ENCODE measurements at regions not wholly inside any gene's neighbourhood (a gene's known extent, or its start where the extent isn't known, plus 50 kb on each side); places are given as distances from the start of the nearest gene placed in this dataset.

- H3K9ac ChIP-seq (ENCODE audit: insufficient read length, low read depth), result no peak overlapping the region
- no peaks in the 10 kb centered on the region for H3K27me3 ChIP-seq (ENCODE audit: insufficient read depth, insufficient read length)
- H3K36me3 ChIP-seq (ENCODE audit: insufficient read depth, insufficient read length, low read length), result no peaks in the 10 kb centered on the region
- TF ChIP-seq ZNF274 (IDR thresholded peaks at IDR 0.05; ENCODE audit: low read depth, low read length) (no peak), YY1 (IDR thresholded peaks at IDR 0.05; ENCODE audit: insufficient read depth, insufficient read length) (no peak), SUZ12 (IDR thresholded peaks at IDR 0.05; ENCODE audit: extremely low read depth, insufficient read depth, insufficient read length) (no peak)
- no peak overlapping the region for H3K4me3 ChIP-seq (ENCODE audit: insufficient read length, low read depth)
- no peaks in the 10 kb centered on the region for H3K9me3 ChIP-seq (ENCODE audit: insufficient read depth, low read length)
- H3K4me1 ChIP-seq (ENCODE audit: insufficient read depth, insufficient read length), result no peaks in the 10 kb centered on the region
- DNase-seq (ENCODE audit: low read depth, low spot score), result no peak
These were observed 195.6 kb upstream of the COPS8 start for GRCh38 chr2:236889791-236890704.

- Histone ChIP-seq H3K27me3 (ENCODE audit: insufficient read depth, insufficient read length) (no peaks in the 10 kb centered on the region), H3K36me3 (ENCODE audit: insufficient read depth, insufficient read length, low read length) (no peaks in the 10 kb centered on the region), H3K9me3 (ENCODE audit: insufficient read depth, low read length) (no peaks in the 10 kb centered on the region), H3K9ac (ENCODE audit: insufficient read length, low read depth) (no peak overlapping the region), H3K4me1 (ENCODE audit: insufficient read depth, insufficient read length) (no peaks in the 10 kb centered on the region), H3K4me3 (ENCODE audit: insufficient read length, low read depth) (no peak overlapping the region)
- DNase-seq (ENCODE audit: low read depth, low spot score), result no peak
- TF ChIP-seq SUZ12 (IDR thresholded peaks at IDR 0.05; ENCODE audit: extremely low read depth, insufficient read depth, insufficient read length) (no peak), ZNF274 (IDR thresholded peaks at IDR 0.05; ENCODE audit: low read depth, low read length) (no peak), YY1 (IDR thresholded peaks at IDR 0.05; ENCODE audit: insufficient read depth, insufficient read length) (no peak)
These were observed 193.0 kb upstream of the COPS8 start for GRCh38 chr2:236892721-236893120.

- Histone ChIP-seq H3K36me3 (ENCODE audit: insufficient read depth, insufficient read length, low read length) (no peaks in the 10 kb centered on the region), H3K9ac (ENCODE audit: insufficient read length, low read depth) (no peak overlapping the region), H3K4me1 (ENCODE audit: insufficient read depth, insufficient read length) (no peaks in the 10 kb centered on the region), H3K9me3 (ENCODE audit: insufficient read depth, low read length) (no peaks in the 10 kb centered on the region), H3K27me3 (ENCODE audit: insufficient read depth, insufficient read length) (no peaks in the 10 kb centered on the region), H3K4me3 (ENCODE audit: insufficient read length, low read depth) (no peak overlapping the region)
- DNase-seq (ENCODE audit: low read depth, low spot score), result no peak
- TF ChIP-seq ZNF274 (IDR thresholded peaks at IDR 0.05; ENCODE audit: low read depth, low read length) (no peak), YY1 (IDR thresholded peaks at IDR 0.05; ENCODE audit: insufficient read depth, insufficient read length) (no peak), SUZ12 (IDR thresholded peaks at IDR 0.05; ENCODE audit: extremely low read depth, insufficient read depth, insufficient read length) (no peak)
These were observed 190.9 kb upstream of the COPS8 start for GRCh38 chr2:236894791-236895190.

GRCh38 chr2:236895497-236895896, 190.2 kb upstream of the COPS8 start:
- no peak for TF ChIP-seq ZNF274 (IDR thresholded peaks at IDR 0.05; ENCODE audit: low read depth, low read length)
- TF ChIP-seq YY1 (IDR thresholded peaks at IDR 0.05; ENCODE audit: insufficient read depth, insufficient read length), result no peak
- TF ChIP-seq SUZ12 (IDR thresholded peaks at IDR 0.05; ENCODE audit: extremely low read depth, insufficient read depth, insufficient read length), result no peak

GRCh38 chr2:236896688-236897087, 189.0 kb upstream of the COPS8 start:
- no peaks in the 10 kb centered on the region for H3K4me1 ChIP-seq (ENCODE audit: insufficient read depth, insufficient read length)
- H3K9me3 ChIP-seq (ENCODE audit: insufficient read depth, low read length), result no peaks in the 10 kb centered on the region
- no peak for DNase-seq (ENCODE audit: low read depth, low spot score)
- TF ChIP-seq SUZ12 (IDR thresholded peaks at IDR 0.05; ENCODE audit: extremely low read depth, insufficient read depth, insufficient read length) (no peak), YY1 (IDR thresholded peaks at IDR 0.05; ENCODE audit: insufficient read depth, insufficient read length) (no peak), ZNF274 (IDR thresholded peaks at IDR 0.05; ENCODE audit: low read depth, low read length) (no peak)
- H3K27me3 ChIP-seq (ENCODE audit: insufficient read depth, insufficient read length), result no peaks in the 10 kb centered on the region
- H3K36me3 ChIP-seq (ENCODE audit: insufficient read depth, insufficient read length, low read length), result no peaks in the 10 kb centered on the region
- H3K9ac ChIP-seq (ENCODE audit: insufficient read length, low read depth), result no peak overlapping the region
- H3K4me3 ChIP-seq (ENCODE audit: insufficient read length, low read depth), result no peak overlapping the region

More at GRCh38 chr2:236895497-236895896, 190.2 kb upstream of the COPS8 start:
- DNase-seq (ENCODE audit: low read depth, low spot score), result no peak
- Histone ChIP-seq H3K4me1 (ENCODE audit: insufficient read depth, insufficient read length) (no peaks in the 10 kb centered on the region), H3K9ac (ENCODE audit: insufficient read length, low read depth) (no peak overlapping the region), H3K4me3 (ENCODE audit: insufficient read length, low read depth) (no peak overlapping the region), H3K27me3 (ENCODE audit: insufficient read depth, insufficient read length) (no peaks in the 10 kb centered on the region), H3K9me3 (ENCODE audit: insufficient read depth, low read length) (no peaks in the 10 kb centered on the region), H3K36me3 (ENCODE audit: insufficient read depth, insufficient read length, low read length) (no peaks in the 10 kb centered on the region)

- H3K9ac ChIP-seq (ENCODE audit: insufficient read length, low read depth), result no peak overlapping the region
- no peaks in the 10 kb centered on the region for H3K36me3 ChIP-seq (ENCODE audit: insufficient read depth, insufficient read length, low read length)
- H3K4me1 ChIP-seq (ENCODE audit: insufficient read depth, insufficient read length), result no peaks in the 10 kb centered on the region
- no peak for TF ChIP-seq YY1 (IDR thresholded peaks at IDR 0.05; ENCODE audit: insufficient read depth, insufficient read length)
- H3K27me3 ChIP-seq (ENCODE audit: insufficient read depth, insufficient read length), result no peaks in the 10 kb centered on the region
- H3K9me3 ChIP-seq (ENCODE audit: insufficient read depth, low read length), result no peaks in the 10 kb centered on the region
- DNase-seq (ENCODE audit: low read depth, low spot score), result no peak
- no peak overlapping the region for H3K4me3 ChIP-seq (ENCODE audit: insufficient read length, low read depth)
These were observed 186.5 kb upstream of the COPS8 start for GRCh38 chr2:236899146-236899545.

- Histone ChIP-seq H3K9me3 (ENCODE audit: insufficient read depth, low read length) (no peaks in the 10 kb centered on the region), H3K27me3 (ENCODE audit: insufficient read depth, insufficient read length) (no peaks in the 10 kb centered on the region), H3K36me3 (ENCODE audit: insufficient read depth, insufficient read length, low read length) (no peaks in the 10 kb centered on the region), H3K4me1 (ENCODE audit: insufficient read depth, insufficient read length) (no peaks in the 10 kb centered on the region), H3K9ac (ENCODE audit: insufficient read length, low read depth) (no peak overlapping the region), H3K4me3 (ENCODE audit: insufficient read length, low read depth) (no peak overlapping the region)
- no peak for DNase-seq (ENCODE audit: low read depth, low spot score)
- TF ChIP-seq YY1 (IDR thresholded peaks at IDR 0.05; ENCODE audit: insufficient read depth, insufficient read length), result no peak
- no peak for TF ChIP-seq ZNF274 (IDR thresholded peaks at IDR 0.05; ENCODE audit: low read depth, low read length)
- no peak for TF ChIP-seq SUZ12 (IDR thresholded peaks at IDR 0.05; ENCODE audit: extremely low read depth, insufficient read depth, insufficient read length)
These were observed 185.6 kb upstream of the COPS8 start for GRCh38 chr2:236899950-236900640.

All from NT2/D1 (cell line).